Mesenchymal stem cell (in vitro differentiated cells and primary cell): ENCODE measurements at regions not wholly inside any gene's neighbourhood (a gene's known extent, or its start where the extent isn't known, plus 50 kb on each side); places are given as distances from the start of the nearest gene placed in this dataset.
A peak's percentile ranks its signal among the peaks of the same experiment; 100 is the strongest.

Experiments
- DNase-seq: peaks from one replicate; pipeline ENCODE4 v3.0.0-alpha.2; 2013
- H2AFZ ChIP-seq: one replicate; pipeline ENCODE4 v1.6.1; 2013; ENCODE audit warnings: low read depth, mild to moderate bottlenecking, control low read depth, inconsistent platforms, low read length, moderate library complexity
- H2AK5ac ChIP-seq: 2 replicates; pipeline ENCODE4 v1.6.1; 2013; ENCODE audit warnings: low read length, moderate library complexity, mild to moderate bottlenecking, inconsistent platforms; ENCODE audit not compliant: severe bottlenecking
- H2BK120ac ChIP-seq: one replicate; pipeline ENCODE4 v1.6.1; 2013; ENCODE audit warnings: low read depth, mild to moderate bottlenecking, inconsistent platforms, low read length, moderate library complexity
- H2BK12ac ChIP-seq, 2 experiments: one replicate each; pipeline ENCODE4 v1.6.1; 2013; ENCODE audit warnings: inconsistent platforms in 2 of 2, low read length in 2 of 2, mild to moderate bottlenecking in 2 of 2, moderate library complexity in 2 of 2, control low read depth in 1 of 2
- H2BK15ac ChIP-seq: one replicate; pipeline ENCODE4 v1.6.1; 2013; ENCODE audit warnings: mild to moderate bottlenecking, low read depth, inconsistent platforms; ENCODE audit not compliant: poor library complexity, severe bottlenecking
- H2BK5ac ChIP-seq: 2 replicates; pipeline ENCODE4 v1.6.1; 2013; ENCODE audit warnings: low read depth, mild to moderate bottlenecking, low read length, control low read depth, inconsistent platforms; ENCODE audit not compliant: poor library complexity, severe bottlenecking
- H3K14ac ChIP-seq, 2 experiments: one replicate each; pipeline ENCODE4 v1.6.1; 2013; ENCODE audit warnings: inconsistent platforms in 2 of 2, low read length in 2 of 2, control low read depth in 1 of 2, mild to moderate bottlenecking in 1 of 2, moderate library complexity in 1 of 2
- H3K18ac ChIP-seq, 2 experiments: one replicate each; pipeline ENCODE4 v1.6.1; 2013; ENCODE audit warnings: inconsistent platforms in 2 of 2, low read length in 2 of 2, control low read depth in 1 of 2, low read depth in 1 of 2, mild to moderate bottlenecking in 1 of 2
- H3K23ac ChIP-seq, 2 experiments: one replicate each; pipeline ENCODE4 v1.6.1; 2013; ENCODE audit warnings: inconsistent platforms in 2 of 2, low read length in 2 of 2, mild to moderate bottlenecking in 2 of 2, moderate library complexity in 2 of 2, control low read depth in 1 of 2
- H3K27ac ChIP-seq: 2 replicates; pipeline ENCODE4 v1.5.1; 2013; ENCODE audit warnings: mild to moderate bottlenecking, moderate library complexity, low read length, control low read depth, inconsistent platforms; ENCODE audit not compliant: poor library complexity, severe bottlenecking
- H3K27me3 ChIP-seq, 2 experiments: 2 replicates each; pipeline versions ENCODE4 v1.6.1 to v1.7.0; 2013; ENCODE audit warnings: low read length in 2 of 2, mild to moderate bottlenecking in 2 of 2, moderate library complexity in 2 of 2, control low read depth in 1 of 2, inconsistent platforms in 1 of 2; ENCODE audit not compliant: control insufficient read depth in 1 of 2, insufficient read depth in 1 of 2
- H3K36me3 ChIP-seq, 2 experiments: 2 replicates each; pipeline versions ENCODE4 v1.6.1 to v1.7.0; 2013; ENCODE audit warnings: low read length in 2 of 2, control low read depth in 1 of 2, inconsistent platforms in 1 of 2, low read depth in 1 of 2, mild to moderate bottlenecking in 1 of 2; ENCODE audit not compliant: insufficient read depth in 2 of 2, control insufficient read depth in 1 of 2
- H3K4ac ChIP-seq, 2 experiments: one replicate each; pipeline ENCODE4 v1.6.1; 2013; ENCODE audit warnings: inconsistent platforms in 2 of 2, low read length in 2 of 2, mild to moderate bottlenecking in 2 of 2, moderate library complexity in 2 of 2, control low read depth in 1 of 2, low read depth in 1 of 2
- H3K4me1 ChIP-seq: 2 replicates; pipeline ENCODE4 v1.6.1; 2013; ENCODE audit warnings: low read depth, low read length, control low read depth; ENCODE audit not compliant: control insufficient read depth, insufficient read depth
- H3K4me2 ChIP-seq: 2 replicates; pipeline ENCODE4 v1.6.1; 2013; ENCODE audit warnings: low read length, mild to moderate bottlenecking, inconsistent platforms; ENCODE audit not compliant: poor library complexity, severe bottlenecking
- H3K4me3 ChIP-seq, 2 experiments: 2 replicates each; pipeline versions ENCODE4 v1.5.1 to v1.7.0; 2013; ENCODE audit warnings: low read length in 2 of 2, mild to moderate bottlenecking in 2 of 2, control low read depth in 1 of 2, low read depth in 1 of 2; ENCODE audit not compliant: insufficient read depth in 1 of 2
- H3K79me1 ChIP-seq: replicated peaks from 2 replicates; pipeline ENCODE4 v1.6.1; 2013; ENCODE audit warnings: mild to moderate bottlenecking, control low read depth, low read length, inconsistent platforms; ENCODE audit not compliant: poor library complexity, severe bottlenecking
- H3K9ac ChIP-seq: 2 replicates; pipeline ENCODE4 v1.7.0; 2013; ENCODE audit warnings: mild to moderate bottlenecking, low read length, moderate library complexity
- H3K9me3 ChIP-seq: 2 replicates; pipeline ENCODE4 v1.7.0; 2013; ENCODE audit warnings: mild to moderate bottlenecking, low read length; ENCODE audit not compliant: control insufficient read depth
- H4K8ac ChIP-seq: one replicate; pipeline ENCODE4 v1.6.1; 2013; ENCODE audit warnings: inconsistent platforms, mild to moderate bottlenecking, low read length, moderate library complexity
- H4K91ac ChIP-seq: one replicate; pipeline ENCODE4 v1.6.1; 2013; ENCODE audit warnings: mild to moderate bottlenecking, low read length, inconsistent platforms
- WGBS: methylation state at CpG from one replicate; pipeline ENCODE4 v1.1.7; 2013; ENCODE audit warnings: mixed read lengths; 5-methylcytosine and 5-hydroxymethylcytosine counted together

DNA sequence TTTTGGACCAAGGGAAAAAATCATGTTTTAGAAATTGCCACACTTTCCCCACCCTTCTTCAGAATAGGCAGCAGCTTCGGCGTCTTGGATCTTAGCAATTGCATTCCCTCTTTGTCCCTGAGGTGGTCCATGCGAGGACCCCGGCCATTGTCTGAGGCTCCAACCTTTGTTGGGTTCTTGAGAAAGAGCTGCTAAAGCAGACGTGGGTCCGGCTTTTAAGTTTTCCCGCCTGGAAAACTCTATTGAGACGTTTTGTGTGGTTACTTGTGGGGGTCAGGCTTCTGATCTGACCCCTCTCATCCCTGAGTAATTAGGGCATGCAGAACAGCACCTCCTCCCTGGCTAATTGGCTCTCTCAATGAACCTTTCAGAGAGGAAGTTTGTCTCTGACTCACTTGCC is 509.6 kb upstream of the TNC start:
- Histone ChIP-seq H2BK15ac (no peak overlapping the region), H4K91ac (no peak overlapping the region), H2BK5ac (no peak overlapping the region), H3K4me2 (no peak overlapping the region), H3K27ac (no peak overlapping the region), H3K4ac (no peak overlapping the region), H3K9me3 (peaks cover 6% of the 10 kb centered on the region), H2AK5ac (no peak overlapping the region), H3K18ac (no peak overlapping the region), H2BK120ac (no peak overlapping the region), H4K8ac (no peak overlapping the region), H3K36me3 (peaks cover 0 to 3% of the 10 kb centered on the region in 2 experiments), H2AFZ (no peak overlapping the region), H2BK12ac (no peak overlapping the region), H3K4me3 (no peak overlapping the region), H3K23ac (no peak overlapping the region), H3K9ac (no peak overlapping the region), H3K79me1 (no peaks in the 10 kb centered on the region), H3K14ac (no peak overlapping the region), H3K27me3 (no peaks in the 10 kb centered on the region), H3K4me1 (no peaks in the 10 kb centered on the region)
- no peak for DNase-seq
- 82% methylated on average over 8 of the region's 8 CpGs for WGBS

- H3K27ac ChIP-seq, result no peak overlapping the region
- DNase-seq, result no peak
- H4K91ac ChIP-seq, result no peak overlapping the region
- no peak overlapping the region for H4K8ac ChIP-seq
- no peak overlapping the region for H2BK15ac ChIP-seq
- H3K9ac ChIP-seq, result no peak overlapping the region
- no peak overlapping the region for H2BK5ac ChIP-seq
- H2BK120ac ChIP-seq, result no peak overlapping the region
- no peak overlapping the region for H3K4me3 ChIP-seq
- H3K18ac ChIP-seq, result no peak overlapping the region
- H2BK12ac ChIP-seq, result no peak overlapping the region
- H3K4me1 ChIP-seq, result no peaks in the 10 kb centered on the region
- WGBS, result 98% methylated on average over 2 of the region's 2 CpGs
- no peak overlapping the region for H2AFZ ChIP-seq
- no peak overlapping the region for H3K4ac ChIP-seq
- no peak overlapping the region for H3K14ac ChIP-seq
- H3K23ac ChIP-seq, result no peak overlapping the region
- H3K27me3 ChIP-seq, result no peaks in the 10 kb centered on the region
- H3K36me3 ChIP-seq, result no peaks in the 10 kb centered on the region
- no peak overlapping the region for H3K4me2 ChIP-seq
- H2AK5ac ChIP-seq, result no peak overlapping the region
- H3K79me1 ChIP-seq, result no peaks in the 10 kb centered on the region
- no peaks in the 10 kb centered on the region for H3K9me3 ChIP-seq
Measured at GRCh38 chr9:115628426-115628825, 510.5 kb upstream of the TNC start.

DNA sequence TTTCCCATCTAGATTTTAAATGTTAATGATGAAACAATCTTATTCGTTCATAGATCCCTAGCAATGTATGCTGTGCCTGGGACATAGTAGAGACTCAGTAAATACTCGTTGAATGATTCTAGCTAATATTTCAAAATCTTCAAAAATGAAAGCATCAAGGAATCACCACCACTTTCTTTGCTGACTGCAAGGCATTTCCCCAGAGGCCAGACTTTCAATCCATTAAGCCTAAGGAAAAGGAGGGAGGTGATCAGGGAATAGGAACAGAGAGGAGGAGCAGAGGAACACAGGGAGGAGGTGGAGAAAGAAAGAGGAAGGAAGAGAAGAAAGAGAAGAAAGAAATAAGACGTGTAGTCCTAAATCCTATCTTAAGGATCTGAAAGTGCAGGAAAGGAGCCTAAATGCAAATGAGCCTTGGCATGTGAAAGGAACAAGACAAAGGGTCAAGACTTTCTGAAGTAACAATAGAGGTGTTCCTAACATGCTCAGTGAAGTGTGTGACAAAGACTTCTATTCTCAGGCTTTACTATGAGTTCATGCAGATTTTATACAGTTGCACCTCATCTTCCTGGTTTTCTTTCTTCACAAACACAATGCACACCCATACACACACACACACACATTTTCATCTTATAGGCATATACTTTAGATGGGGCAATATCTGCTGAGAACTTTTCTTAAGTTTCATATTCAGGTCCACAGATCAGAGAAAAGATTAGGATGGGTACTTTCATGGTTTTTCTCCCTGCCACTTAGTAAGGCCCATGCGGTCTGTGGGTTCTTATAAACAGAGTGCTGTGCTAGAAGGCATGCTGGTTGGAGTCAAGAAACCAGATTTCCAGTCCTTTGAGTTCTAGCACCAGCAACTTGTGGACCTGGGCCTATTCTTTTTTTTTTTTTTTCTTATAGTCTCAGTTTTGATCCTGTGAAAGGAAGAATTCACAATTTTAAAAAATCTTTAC is 512.2 kb upstream of the TNC start:
- Histone ChIP-seq H3K27ac (no peak overlapping the region), H3K79me1 (no peaks in the 10 kb centered on the region), H3K9me3 (no peaks in the 10 kb centered on the region), H3K4me2 (no peak overlapping the region), H3K4ac (no peak overlapping the region), H4K8ac (no peak overlapping the region), H2AFZ (no peak overlapping the region), H3K27me3 (no peaks in the 10 kb centered on the region), H2AK5ac (no peak overlapping the region), H2BK12ac (no peak overlapping the region), H3K36me3 (no peaks in the 10 kb centered on the region), H3K4me1 (no peaks in the 10 kb centered on the region), H3K9ac (no peak overlapping the region), H3K18ac (no peak overlapping the region), H3K23ac (no peak overlapping the region), H2BK120ac (no peak overlapping the region), H4K91ac (no peak overlapping the region), H2BK5ac (no peak overlapping the region), H3K14ac (no peak overlapping the region), H3K4me3 (no peak overlapping the region), H2BK15ac (no peak overlapping the region)
- peak; percentile 13 for DNase-seq
- 83% methylated on average over 3 of the region's 4 CpGs for WGBS

GRCh38 chr9:115632391-115632790 is 514.4 kb upstream of the TNC start:
- no peak overlapping the region for H4K91ac ChIP-seq
- no peak overlapping the region for H3K14ac ChIP-seq
- H2AK5ac ChIP-seq, result no peak overlapping the region
- H4K8ac ChIP-seq, result no peak overlapping the region
- no peak overlapping the region for H2AFZ ChIP-seq
- H3K27me3 ChIP-seq, result no peaks in the 10 kb centered on the region
- H3K4me1 ChIP-seq, result no peaks in the 10 kb centered on the region
- H2BK120ac ChIP-seq, result no peak overlapping the region
- no peak overlapping the region for H3K4ac ChIP-seq
- H3K18ac ChIP-seq, result no peak overlapping the region
- H3K27ac ChIP-seq, result no peak overlapping the region
- no peaks in the 10 kb centered on the region for H3K36me3 ChIP-seq
- H3K23ac ChIP-seq, result no peak overlapping the region
- DNase-seq, result no peak
- H3K4me3 ChIP-seq, result no peak overlapping the region
- no peaks in the 10 kb centered on the region for H3K9me3 ChIP-seq
- no peak overlapping the region for H3K4me2 ChIP-seq
- no peak overlapping the region for H2BK5ac ChIP-seq
- H3K9ac ChIP-seq, result no peak overlapping the region
- no peak overlapping the region for H2BK15ac ChIP-seq
- H2BK12ac ChIP-seq, result no peak overlapping the region
- no peaks in the 10 kb centered on the region for H3K79me1 ChIP-seq
- 95% methylated on average over 7 of the region's 7 CpGs for WGBS
